GM19397 (cell line): ENCODE measurements at regions not wholly inside any gene's neighbourhood (a gene's known extent, or its start where the extent isn't known, plus 50 kb on each side); places are given as distances from the start of the nearest gene placed in this dataset.
"Not testable (repeated sequence)": the region's sequence is repeated elsewhere in the genome, so short reads cannot be mapped to it uniquely, and the experiment has no call there.

Source experiments
- ATAC-seq: cut with Tn5 transposase; IDR thresholded peaks from one replicate; pipeline ENCODE4 v1.9.1; 2021; ENCODE audit warnings: mild to moderate bottlenecking, moderate library complexity; ENCODE audit not compliant: unreplicated experiment

DNA sequence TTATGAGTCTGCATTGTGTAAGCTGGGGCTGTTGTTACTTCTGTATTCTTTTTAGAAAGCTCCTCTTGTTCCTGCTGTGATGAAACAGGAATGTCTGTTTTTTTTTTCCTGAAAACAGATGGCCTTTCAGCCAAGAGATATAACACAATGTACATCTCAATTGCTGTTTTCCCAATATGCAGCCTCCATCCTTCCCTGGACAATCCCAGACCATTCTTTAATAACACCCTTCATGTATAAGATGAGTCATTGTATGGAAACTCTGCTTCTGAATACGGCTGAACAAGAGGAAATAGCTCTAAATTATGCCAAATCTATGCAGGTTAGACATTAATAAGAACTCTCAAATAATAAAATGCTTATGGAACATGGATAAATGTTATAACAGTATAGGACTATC lies 60.2 kb upstream of the LRRC4C start:
- no peak for ATAC-seq

DNA sequence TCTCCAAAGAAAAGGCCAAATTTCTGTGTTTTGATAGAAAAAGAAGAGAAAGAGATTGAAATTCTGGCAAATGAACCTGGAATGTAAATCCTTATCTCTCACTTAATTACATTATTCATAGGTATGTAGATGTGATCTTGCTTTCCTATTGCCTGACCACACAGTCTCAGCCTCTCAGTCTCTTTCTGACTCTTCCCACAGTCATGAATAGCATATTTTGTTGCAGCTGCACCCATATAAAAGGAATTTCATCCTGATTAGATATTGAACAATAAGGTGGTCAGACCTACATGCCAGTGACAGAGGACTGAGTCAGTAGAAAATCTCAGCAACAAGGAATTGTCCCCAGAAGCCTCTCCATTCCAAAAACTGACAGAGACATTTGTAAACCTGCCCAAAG lies 62.9 kb upstream of the LRRC4C start:
- no peak for ATAC-seq

DNA sequence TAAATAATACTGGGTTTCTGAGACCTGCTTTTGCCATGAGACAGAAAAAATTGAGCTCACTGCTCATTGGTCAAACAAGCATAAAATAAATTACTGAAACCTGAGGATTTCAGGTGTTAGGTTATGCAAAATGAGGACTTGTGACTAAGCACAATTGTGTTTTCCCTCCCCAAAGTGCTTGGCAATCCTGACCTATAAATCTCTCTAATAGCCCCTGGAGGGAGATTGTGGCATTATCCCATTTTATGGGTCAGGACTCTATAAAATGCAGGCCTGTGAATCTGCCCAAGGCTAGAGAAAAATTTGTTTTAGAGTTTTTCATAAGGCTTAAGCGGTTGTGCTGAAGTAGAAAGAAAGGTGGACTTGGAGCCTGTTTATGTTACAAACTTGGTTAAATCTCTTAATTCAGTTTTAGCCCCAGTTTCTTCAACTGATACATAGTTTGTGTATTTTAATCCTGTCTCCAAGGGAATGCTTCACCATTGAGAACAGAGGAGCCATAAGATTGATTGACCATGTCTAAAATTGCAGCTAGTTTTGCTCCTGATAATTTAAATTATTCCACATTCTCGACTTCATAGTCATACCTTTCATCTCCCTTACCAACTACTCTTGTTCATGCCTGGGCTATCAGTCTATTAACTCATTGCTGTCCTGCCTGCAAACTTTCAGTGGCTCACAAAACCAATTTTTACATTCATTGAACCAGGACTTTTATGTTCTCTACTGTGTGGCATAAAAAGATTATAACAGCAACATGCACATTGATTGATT lies 63.6 kb upstream of the LRRC4C start:
- no peak for ATAC-seq

DNA sequence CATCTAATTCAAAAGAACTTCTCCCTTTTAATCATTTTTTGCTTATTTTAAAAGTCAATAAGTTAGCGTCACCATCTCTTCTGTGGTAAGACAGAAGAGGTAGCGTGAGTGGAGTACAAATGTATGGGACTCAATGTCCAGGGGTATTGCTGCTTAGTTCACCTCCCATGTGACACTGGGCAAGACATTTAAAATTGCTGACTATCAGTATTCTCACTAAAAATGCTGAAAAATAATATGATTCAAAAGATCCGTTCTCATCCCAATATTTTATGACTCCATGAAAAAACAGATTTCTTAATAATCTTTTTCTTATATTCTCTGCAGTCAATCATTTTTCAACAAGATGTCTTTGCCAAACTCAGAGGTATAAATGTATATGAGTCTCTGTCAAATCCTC lies 68.1 kb upstream of the LRRC4C start:
- ATAC-seq = no peak

DNA sequence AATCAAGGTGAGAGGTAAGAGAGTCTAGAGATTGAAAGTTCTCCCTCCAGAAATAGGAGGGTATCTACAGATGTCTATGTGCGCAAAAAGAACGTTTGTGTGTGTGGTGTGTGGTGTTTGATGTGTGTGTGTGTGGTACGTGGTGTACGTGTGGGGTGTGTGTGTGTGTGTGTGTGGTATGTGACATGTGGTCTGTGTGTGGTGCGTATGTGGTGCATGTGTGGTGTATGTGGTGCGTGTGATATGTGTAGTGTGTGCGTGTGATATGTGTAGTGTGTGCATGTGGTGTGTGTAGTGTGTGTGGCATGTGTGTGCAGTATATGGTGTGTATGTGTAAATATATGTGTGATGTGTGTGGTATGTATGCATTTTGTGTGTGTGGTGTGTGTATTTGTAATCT lies 73.0 kb upstream of the LRRC4C start:
- no peak for ATAC-seq

DNA sequence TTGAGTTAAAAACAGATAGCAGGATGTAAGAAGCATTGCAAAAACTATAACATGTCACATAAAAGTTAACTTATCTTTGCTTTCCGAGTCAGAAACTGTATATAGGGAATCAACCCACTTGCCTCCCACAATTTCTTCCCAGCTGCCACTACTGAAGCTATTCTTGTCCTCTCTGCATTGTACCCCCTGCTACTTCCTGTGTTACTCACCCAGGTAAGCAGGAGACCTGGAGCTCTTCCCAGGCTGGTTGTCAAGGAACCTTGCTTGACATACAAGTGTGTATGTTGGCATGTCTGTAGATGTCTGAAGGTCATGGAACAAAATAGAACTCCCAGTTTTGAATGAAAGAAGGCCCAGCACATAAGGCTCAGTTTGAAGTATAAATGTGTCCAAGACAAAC lies 74.3 kb upstream of the LRRC4C start:
- no peak for ATAC-seq

DNA sequence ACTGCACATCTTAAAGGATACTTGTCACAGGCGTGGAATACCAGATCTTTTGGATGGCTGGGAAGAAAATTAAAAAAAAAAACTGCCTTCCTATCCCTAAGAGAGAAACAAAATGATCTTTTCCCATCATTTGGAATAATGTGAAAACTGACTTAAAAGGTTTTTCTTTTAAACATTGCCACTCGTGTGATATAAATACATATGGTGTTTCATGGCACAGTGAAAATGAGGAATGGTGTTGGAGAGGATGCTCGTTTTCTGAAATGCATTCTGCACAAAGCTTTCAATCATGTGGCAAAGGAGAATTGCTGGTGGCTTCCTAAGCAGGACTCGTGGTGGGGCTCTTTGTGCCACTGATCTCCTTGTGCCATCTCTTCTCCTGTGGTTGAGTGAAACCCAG lies 74.9 kb upstream of the LRRC4C start:
- ATAC-seq = no peak

DNA sequence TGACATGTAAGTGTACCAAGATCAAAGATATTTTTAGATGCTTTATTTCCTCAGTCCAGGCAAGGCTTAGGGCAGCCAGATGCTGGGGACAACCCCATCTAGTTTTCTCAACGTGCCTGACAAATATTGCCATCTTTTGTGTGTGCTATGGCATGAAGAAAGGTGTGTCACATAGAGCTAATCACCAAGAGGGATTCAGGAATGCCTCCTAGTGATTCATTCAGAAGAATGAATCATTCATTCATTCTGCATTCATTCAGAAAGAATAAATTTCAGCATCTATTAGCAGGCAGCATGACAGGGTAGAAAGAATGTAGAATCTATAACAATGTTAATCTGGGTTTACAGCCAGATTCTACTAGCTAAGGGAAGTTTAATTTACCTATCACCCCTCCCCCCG lies 75.4 kb upstream of the LRRC4C start:
- no peak for ATAC-seq

DNA sequence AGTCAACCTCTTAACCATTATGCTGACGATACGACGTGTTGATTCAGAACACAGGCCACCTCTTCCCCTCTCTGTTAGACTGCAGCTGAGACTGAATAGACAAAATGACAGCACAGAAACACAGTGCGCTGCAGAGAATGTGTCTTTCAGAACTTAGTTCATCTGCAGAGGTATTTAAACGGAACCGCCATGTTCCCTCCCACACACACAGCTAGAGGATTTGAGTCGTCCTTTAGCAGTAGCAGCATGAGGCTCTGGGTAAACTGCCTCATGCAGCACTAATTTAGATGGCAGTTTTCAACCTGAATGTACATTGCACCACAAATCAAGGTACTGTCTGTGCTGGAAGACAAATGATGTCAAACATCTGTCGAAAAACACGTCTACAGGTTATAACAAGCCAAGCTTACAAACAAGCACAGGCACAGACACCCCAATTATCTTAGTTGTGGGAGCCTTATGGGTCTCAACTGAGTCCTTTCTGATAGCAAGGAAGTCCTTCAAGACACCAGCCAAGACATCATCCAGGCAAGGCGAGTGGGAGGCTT lies 76.6 kb upstream of the LRRC4C start:
- ATAC-seq = no peak

DNA sequence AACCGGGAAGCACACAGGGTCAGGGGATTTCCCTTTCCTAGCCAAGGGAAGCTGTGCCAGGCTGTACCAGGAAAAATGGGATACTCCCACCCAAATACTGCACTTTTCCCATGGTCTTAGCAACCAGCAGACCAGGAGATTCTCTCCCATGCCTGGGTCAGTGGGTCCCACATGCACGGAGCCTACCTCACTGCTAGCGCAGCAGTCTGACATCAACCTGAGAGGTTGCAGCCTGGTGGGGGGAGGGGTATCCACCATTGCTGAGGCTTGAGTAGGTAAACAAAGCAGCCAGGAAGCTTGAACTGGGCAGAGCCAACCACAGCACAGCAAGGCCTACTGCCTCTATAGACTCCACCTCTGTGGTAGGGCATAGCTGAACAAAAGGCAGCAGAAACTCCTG lies 85.5 kb upstream of the LRRC4C start:
- not testable (repeated sequence) for ATAC-seq

DNA sequence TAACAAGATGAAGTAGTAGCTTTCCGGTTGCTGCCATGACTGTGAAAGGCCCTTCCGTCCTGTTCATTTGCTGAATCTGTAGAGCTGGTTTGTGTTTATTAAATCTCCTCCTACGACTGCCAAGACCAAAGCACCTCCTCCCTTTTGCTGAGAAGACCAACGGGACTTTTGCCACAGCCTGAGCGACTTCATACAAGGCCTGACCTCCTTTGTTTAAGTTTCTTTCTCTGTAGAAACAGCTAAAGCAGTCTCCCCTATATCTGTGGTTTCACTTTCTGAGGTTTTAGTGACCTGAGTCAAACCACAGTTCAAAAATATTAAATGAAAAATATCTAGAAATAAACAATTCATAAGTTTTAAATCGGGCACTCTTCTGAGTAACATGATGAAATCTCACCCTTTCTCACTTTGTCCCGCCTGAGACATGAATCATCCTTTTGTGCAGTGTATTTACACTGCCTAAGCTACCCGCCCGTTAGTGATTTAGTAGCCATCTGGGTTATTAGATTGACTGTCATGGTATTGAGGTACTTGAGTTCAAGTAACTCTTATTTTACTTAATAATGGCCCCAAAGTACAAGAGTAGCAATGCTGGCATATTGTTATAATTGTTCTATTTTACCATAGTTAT lies 119.1 kb upstream of the LRRC4C start:
- ATAC-seq = no peak

DNA sequence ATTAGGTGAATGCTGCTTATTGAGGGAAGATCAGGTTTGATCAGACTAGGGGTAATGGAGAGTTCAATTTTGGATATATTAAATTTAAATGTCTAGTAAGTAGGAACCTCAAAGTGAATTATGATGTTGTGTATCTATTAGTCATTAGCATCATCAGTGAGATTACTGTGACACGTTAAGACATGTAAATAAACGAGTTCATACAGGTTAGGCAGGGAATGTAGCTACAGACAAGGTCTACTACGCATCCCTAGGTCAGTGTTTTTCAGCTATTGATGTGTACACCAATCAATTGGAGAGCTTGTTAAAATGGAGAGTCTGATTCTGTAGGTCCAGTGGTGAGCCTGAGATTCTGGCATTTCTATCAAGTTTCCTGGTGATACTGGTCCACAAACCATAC lies 120.1 kb upstream of the LRRC4C start:
- ATAC-seq = no peak

DNA sequence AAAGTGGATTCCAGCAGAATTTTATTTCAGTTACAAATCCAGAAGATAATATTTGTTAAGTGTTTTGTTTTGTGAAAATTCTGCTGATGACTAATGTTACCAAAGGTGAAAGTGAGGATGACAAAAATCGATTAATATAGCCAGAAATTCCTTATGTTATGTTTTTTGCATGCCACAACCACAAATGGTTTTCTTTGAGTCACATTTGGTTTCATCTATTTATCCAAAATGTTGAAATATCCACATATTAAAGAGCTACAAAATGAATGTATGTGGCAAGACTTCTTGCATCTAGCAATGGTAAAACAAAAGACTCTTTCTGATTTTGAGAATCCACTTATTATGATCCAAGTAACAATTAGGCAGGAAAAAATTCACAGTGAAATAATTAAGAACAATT lies 150.1 kb upstream of the LRRC4C start:
- no peak for ATAC-seq

DNA sequence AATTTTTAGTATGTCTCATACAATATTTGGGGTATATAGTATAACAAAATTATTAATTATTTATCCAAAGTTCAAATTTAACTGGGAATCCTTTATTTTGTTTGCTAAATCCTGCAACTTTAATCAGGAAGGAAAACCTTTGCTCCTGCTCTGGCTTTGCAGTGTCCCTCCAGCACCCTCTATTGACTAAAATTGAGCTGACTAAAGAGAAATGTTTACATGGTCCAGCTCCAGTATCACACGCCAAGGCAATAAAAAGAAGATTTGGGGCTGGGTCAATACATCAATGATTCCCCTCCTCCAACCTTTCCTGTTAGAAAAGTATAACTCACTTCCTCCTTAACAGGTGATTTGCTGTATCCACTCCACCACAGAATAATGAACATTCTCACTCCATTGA lies 153.0 kb upstream of the LRRC4C start:
- no peak for ATAC-seq

DNA sequence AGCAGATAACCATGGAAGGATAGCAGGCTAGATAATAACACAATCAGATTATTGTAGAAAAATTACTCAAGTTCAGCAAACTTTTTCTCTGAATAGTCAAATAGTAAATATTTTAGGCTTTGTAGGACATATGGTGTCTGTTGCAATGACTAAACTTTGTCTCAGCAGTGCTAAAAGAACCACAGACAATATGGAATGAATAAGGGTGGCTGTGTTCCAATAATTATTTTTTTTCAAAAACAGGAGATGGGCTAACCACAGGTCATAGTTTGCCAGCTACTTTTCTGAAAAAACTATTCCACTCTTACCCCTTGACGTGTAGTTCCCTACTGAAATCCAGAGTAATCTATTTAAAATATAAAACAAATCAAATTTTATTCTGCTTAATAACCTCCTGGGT lies 153.9 kb upstream of the LRRC4C start:
- ATAC-seq = no peak

DNA sequence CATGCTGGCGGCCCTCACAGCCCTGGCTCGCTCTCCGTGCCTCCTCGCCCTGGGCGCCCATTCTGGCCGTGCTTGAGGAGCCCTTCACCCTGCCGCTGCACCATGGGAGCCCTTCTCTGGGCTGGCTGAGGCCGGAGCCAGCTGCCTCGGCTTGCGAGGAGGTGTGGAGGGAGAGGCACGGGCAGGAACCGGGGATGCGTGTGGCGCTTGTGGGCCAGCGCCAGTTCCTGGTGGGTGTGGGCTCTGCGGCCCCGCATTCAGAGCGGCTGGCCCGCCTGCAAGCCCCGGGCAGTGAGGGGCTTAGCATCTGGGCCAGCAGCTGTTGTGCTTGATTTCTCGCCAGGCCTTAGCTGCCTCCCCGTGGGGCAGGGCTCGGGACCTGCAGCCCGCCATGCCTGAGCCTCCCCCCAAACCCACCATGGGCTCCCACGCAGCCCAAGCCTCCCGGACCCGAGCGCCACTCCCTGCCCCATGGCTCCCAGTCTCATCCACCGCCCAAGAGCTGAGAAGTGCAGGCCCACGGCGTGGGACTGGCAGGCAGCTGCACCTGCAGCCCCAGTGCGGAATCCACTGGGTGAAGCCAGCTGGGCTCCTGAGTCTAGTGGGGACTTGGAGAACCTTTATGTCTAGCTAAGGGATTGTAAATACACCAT lies 163.4 kb upstream of the LRRC4C start:
- ATAC-seq = no peak

DNA sequence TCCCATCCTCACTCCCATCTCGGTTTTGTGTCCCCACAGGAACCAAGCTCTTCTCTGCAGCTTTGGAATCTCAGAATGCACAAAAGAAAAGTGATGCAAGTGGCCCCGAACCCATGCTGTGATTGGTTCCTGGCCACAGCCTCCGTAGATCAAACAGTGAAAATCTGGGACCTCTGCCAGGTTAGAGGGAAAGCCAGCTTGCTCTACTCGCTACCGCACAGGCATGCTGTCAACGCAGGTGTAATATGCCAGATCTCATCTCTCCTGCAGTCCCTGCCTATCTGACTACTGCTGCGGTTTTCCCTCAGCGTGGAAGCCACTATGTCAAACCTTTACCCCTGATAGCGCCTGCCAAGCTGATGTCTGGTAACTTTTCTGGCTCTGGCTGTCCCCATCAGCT lies 200.5 kb upstream of the LRRC4C start:
- ATAC-seq = no peak

DNA sequence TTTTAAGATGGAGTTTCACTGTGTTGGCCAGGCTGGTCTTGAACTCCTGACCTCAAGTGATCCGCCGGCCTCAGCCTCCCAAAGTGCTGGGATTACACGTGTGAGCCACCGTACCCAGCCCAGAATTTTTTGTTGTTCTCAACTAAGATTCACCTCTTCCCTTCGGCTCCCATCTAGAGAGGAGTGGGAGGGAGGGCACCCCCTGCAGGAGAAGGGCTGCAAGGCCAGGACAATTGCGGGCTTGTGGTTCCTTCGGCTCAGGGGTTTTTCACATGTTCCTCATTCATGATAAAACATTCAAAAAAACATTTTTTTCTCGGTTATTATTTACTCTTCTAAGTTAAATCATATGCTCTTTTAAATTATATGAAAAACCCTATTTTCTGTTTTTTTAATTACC lies 201.1 kb upstream of the LRRC4C start:
- ATAC-seq = no peak

DNA sequence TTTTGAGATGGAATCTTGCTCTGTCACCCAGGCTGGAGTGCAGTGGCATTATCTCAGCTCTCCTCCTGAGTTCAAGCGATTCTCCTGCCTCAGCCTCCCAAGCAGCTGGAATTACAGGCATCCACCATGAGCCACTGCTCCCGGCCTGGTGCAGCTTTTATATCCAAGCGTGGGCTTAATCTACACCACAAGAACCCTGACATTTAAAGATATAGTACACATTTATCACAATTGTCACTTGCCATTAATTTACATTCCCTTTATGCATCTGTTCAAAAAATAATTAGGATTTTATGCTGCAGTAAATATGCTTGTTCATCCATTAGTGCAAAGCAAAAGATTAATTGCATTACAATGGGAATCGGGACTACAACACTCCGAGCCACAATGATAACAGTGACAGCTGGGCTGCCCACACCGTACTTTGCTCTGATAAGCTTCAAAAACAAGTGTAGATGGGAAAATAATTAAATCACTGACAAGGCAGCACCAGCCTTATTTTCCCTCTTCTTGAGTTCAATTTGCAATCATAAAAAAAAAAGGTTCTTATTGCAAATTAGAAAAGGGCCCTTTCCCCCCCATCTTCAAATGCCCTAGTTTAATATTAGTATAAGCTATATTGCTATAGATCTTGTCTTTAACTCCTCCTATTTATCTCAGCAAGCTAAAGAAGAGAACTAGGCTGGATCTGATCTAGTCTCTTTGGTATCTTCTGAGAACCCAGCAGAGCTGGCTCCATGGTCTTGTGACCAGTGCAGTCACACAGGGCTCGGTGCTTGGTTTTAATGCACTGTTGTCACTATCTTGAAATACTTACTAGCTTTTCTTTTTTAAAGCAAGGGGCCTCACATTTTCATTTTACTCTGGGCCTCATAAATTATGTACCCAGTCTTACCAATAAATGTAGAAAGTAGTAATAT lies 206.2 kb upstream of the LRRC4C start:
- no peak for ATAC-seq

DNA sequence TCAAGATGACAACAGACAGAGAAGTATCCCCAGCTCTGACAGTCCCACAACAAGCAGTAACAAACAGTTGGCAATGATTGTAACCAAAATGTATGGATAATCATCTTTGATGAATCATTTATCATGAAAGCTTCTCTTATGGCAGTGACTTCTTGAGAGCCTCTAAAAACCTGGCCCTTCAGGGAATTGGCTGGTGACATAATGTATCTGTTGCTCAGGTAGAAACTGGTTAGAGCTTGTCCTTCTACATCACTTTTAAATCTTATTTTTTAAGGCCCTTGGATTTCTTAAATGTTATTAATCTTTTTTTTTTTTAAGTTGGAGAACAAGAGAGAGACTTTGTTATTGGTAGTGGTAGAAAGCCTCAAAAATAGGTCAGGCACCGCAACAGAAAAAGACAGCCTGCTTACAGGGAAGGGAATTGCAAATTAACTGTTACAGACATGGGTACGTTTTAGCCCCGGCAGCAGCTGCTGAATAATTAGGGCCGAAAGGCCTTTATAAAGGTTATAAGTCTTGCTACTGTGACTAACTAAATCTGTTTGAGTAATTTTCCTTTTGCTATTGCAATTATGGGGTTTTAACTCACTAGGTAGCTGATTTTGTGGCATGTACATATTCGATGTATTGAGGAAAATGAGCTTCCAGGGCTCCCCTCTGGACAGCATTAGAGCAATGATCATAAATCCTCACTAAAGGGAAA lies 207.7 kb upstream of the LRRC4C start:
- ATAC-seq = no peak
